GM12878 (cell line): ENCODE measurements at regions not wholly inside any gene's neighbourhood (a gene's known extent, or its start where the extent isn't known, plus 50 kb on each side); places are given as distances from the start of the nearest gene placed in this dataset.
"Not testable (repeated sequence)": the region's sequence is repeated elsewhere in the genome, so short reads cannot be mapped to it uniquely, and the experiment has no call there.

Experiments used
- ATAC-seq: fragments of 200-7000 bp; cut with Tn5 transposase; 3 replicates; pipeline ENCODE4 v1.9.1; 2020; ENCODE audit warnings: mild to moderate bottlenecking, moderate library complexity
- BruUV-seq: library from RNA; stranded (reverse); fragments of 400-500 nt; replicated peaks from 2 replicates; lab custom pipeline; 2021; lab: Mats Ljungman, UMichigan
- CTCF ChIA-PET: fragments of 300-600 bp; sonication (Branson Sonifier 250); formaldehyde crosslinking; extraction: SDS; loops from one replicate; lab custom pipeline; 2021; ENCODE audit warnings: inconsistent platforms; lab: Yijun Ruan, JAX
- POLR2A ChIA-PET: fragments of 350-600 bp; formaldehyde crosslinking; extraction: SDS; loops from one replicate; lab custom pipeline; 2021; ENCODE audit warnings: inconsistent platforms; lab: Charles Lee
- RAD21 ChIA-PET: fragments of 300-600 bp; sonication (Branson Sonifier 250); formaldehyde crosslinking; loops from one replicate; lab custom pipeline; 2023; ENCODE audit warnings: antibody characterized with exemption; ENCODE audit not compliant: unreplicated experiment; lab: Charles Lee
- SMC1A ChIA-PET: fragments of 300-600 bp; sonication (Branson Sonifier 250); formaldehyde crosslinking; loops from one replicate; lab custom pipeline; 2023; ENCODE audit not compliant: unreplicated experiment, uncharacterized antibody; lab: Charles Lee
- DNase-seq: peaks from one replicate; pipeline ENCODE4 v3.0.0-alpha.2; 2011; ENCODE audit warnings: low read depth, low spot score
- FAIRE-seq: peaks from 3 replicates; lab custom pipeline; 2011; peaks lifted over from hg19 to GRCh38; lab: Jason Lieb, UNC
- H2AFZ ChIP-seq: 2 replicates; pipeline ENCODE4 v1.6.0; 2011; ENCODE audit warnings: low read depth, low read length, control low read depth; ENCODE audit not compliant: control insufficient read depth
- H3K27ac ChIP-seq: 2 replicates; pipeline ENCODE4 v1.5.1; 2011; ENCODE audit warnings: control low read depth; ENCODE audit not compliant: control insufficient read depth, insufficient read depth
- H3K27me3 ChIP-seq, 2 experiments: replicated peaks in 1 of 2; 2 replicates each; pipeline versions ENCODE4 v1.6.0 to v1.6.1; 2011; ENCODE audit warnings: low read length in 1 of 2; ENCODE audit not compliant: control insufficient read depth in 2 of 2, insufficient read depth in 2 of 2
- H3K36me3 ChIP-seq, 2 experiments: 2 replicates each; pipeline ENCODE4 v1.5.1; 2011; ENCODE audit warnings: low read length in 1 of 2; ENCODE audit not compliant: control insufficient read depth in 2 of 2, insufficient read depth in 2 of 2
- H3K4me1 ChIP-seq: 2 replicates; pipeline ENCODE4 v1.6.1; 2011; ENCODE audit warnings: mild to moderate bottlenecking, low read length, moderate library complexity, mixed read lengths; ENCODE audit not compliant: control insufficient read depth, insufficient read depth
- H3K4me2 ChIP-seq: 2 replicates; pipeline ENCODE4 v1.6.0; 2011; ENCODE audit warnings: control low read depth; ENCODE audit not compliant: control insufficient read depth, insufficient read depth
- H3K4me3 ChIP-seq: fragments of 200-600 bp; sonication (generic); 2 replicates; pipeline ENCODE4 v1.5.1; 2016
- H3K79me2 ChIP-seq: 2 replicates; pipeline ENCODE4 v1.6.0; 2011; ENCODE audit warnings: low read length; ENCODE audit not compliant: control insufficient read depth, insufficient read depth
- H3K9ac ChIP-seq: 2 replicates; pipeline ENCODE4 v1.8.0; 2011; ENCODE audit warnings: low read length, control low read depth, mixed read lengths; ENCODE audit not compliant: control insufficient read depth, insufficient read depth
- H3K9me3 ChIP-seq: replicated peaks from 3 replicates; pipeline ENCODE4 v1.5.1; 2011; ENCODE audit warnings: mild to moderate bottlenecking, low read length; ENCODE audit not compliant: control insufficient read depth, insufficient read depth
- H4K20me1 ChIP-seq: 2 replicates; pipeline ENCODE4 v1.6.0; 2011; ENCODE audit not compliant: control insufficient read depth, insufficient read depth
- CTCF ChIP-seq, 3 experiments: IDR thresholded peaks in 2 of 3; conservative IDR thresholded peaks in 1 of 3; 2 replicates each; pipeline ENCODE4 v1.5.1; 2011; ENCODE audit warnings: low read depth in 3 of 3, low read length in 3 of 3, mild to moderate bottlenecking in 3 of 3, control low read depth in 2 of 3, moderate library complexity in 2 of 3, inconsistent platforms in 1 of 3, mixed read lengths in 1 of 3; ENCODE audit not compliant: control insufficient read depth in 2 of 3, insufficient read depth in 1 of 3; ENCODE audit errors: extremely low read depth in 1 of 3
- RAD21 ChIP-seq: IDR thresholded peaks from 2 replicates; pipeline ENCODE4 v1.6.1; 2011; ENCODE audit warnings: mild to moderate bottlenecking, low read depth, low read length, moderate library complexity; ENCODE audit not compliant: insufficient read depth
- WGBS: methylation state at CpG from one replicate; pipeline ENCODE4 v1.1.6; 2016; ENCODE audit warnings: low lambda C conversion rate; ENCODE audit not compliant: insufficient replicate concordance, insufficient coverage; ENCODE audit errors: missing lambda C conversion rate; 5-methylcytosine and 5-hydroxymethylcytosine counted together
- in situ Hi-C: fragments of 300-500 bp; cut with MboI; formaldehyde crosslinking; loops from 9 replicates; pipeline ENCODE4 v1.14.3; 2018; ENCODE audit warnings: mixed read lengths
- intact Hi-C: fragments of 100-400 bp; cut with micrococcal nuclease; formaldehyde crosslinking; loops from one replicate; pipeline ENCODE4 v1.14.2; 2022; ENCODE audit not compliant: unreplicated experiment

GRCh38 chr10:42193588-42193987 lies 444.8 kb downstream of the ZNF33B start:
- BruUV-seq, POLR2A ChIA-PET: not testable (repeated sequence)

GRCh38 chr10:42192450-42192849 lies 445.9 kb downstream of the ZNF33B start:
- H3K4me1 ChIP-seq, POLR2A ChIA-PET, FAIRE-seq, H3K4me2 ChIP-seq, DNase-seq, H3K79me2 ChIP-seq, H3K27ac ChIP-seq, ATAC-seq, RAD21 ChIA-PET, H3K27me3 ChIP-seq, H3K4me3 ChIP-seq, CTCF ChIA-PET, SMC1A ChIA-PET, H4K20me1 ChIP-seq, intact Hi-C loops, H2AFZ ChIP-seq, H3K9ac ChIP-seq, H3K36me3 ChIP-seq, BruUV-seq, H3K9me3 ChIP-seq: not testable (repeated sequence)
- in situ Hi-C loops, result loop anchor here (25.0 kb wide), 1 partner anchor 920 kb away; no protein-coding TSS in a partner anchor
- TF ChIP-seq RAD21, result peak; percentile 27; the same call in 1 of the 2 replicates
- peak; percentile 21 to 40 (median 22); a peak in 3 of 6 replicates for TF ChIP-seq CTCF (IDR thresholded peaks at IDR 0.05 in 2 of 3, conservative IDR thresholded peaks at IDR 0.05 in 1 of 3; ENCODE audit: control insufficient read depth in 2 of 3, extremely low read depth in 1 of 3, insufficient read depth in 1 of 3, low read depth in 3 of 3, low read length in 3 of 3)
- WGBS, result 0% methylated on average over 3 of the region's 4 CpGs

More at GRCh38 chr10:42193588-42193987, 444.8 kb downstream of the ZNF33B start:
- WGBS, result 62% methylated on average over 3 of the region's 3 CpGs
- RAD21 ChIA-PET, H3K27ac ChIP-seq, H3K9me3 ChIP-seq, H4K20me1 ChIP-seq, DNase-seq, CTCF ChIA-PET, H3K4me3 ChIP-seq, ATAC-seq, H3K9ac ChIP-seq, H3K79me2 ChIP-seq, H2AFZ ChIP-seq, H3K36me3 ChIP-seq, intact Hi-C loops, FAIRE-seq, H3K4me2 ChIP-seq, H3K27me3 ChIP-seq, H3K4me1 ChIP-seq: not testable (repeated sequence)
- in situ Hi-C loops, result loop anchor here (25.0 kb wide), 1 partner anchor 919 kb away; no protein-coding TSS in a partner anchor
- SMC1A ChIA-PET, result interaction anchor here (0.7 kb wide), 1 partner anchor 19 kb away, joined by 4 read pairs; no protein-coding TSS in a partner anchor

- H3K4me2 ChIP-seq, RAD21 ChIA-PET, ATAC-seq, H3K4me1 ChIP-seq, H4K20me1 ChIP-seq, POLR2A ChIA-PET, BruUV-seq, SMC1A ChIA-PET, H3K4me3 ChIP-seq, DNase-seq, CTCF ChIA-PET, H3K9me3 ChIP-seq, H3K79me2 ChIP-seq, H3K27ac ChIP-seq, H3K9ac ChIP-seq, intact Hi-C loops, H3K27me3 ChIP-seq, H2AFZ ChIP-seq, H3K36me3 ChIP-seq, FAIRE-seq: not testable (repeated sequence)
- in situ Hi-C loops, result loop anchor here (25.0 kb wide), 1 partner anchor 925 kb away; no protein-coding TSS in a partner anchor
- 15% methylated on average over 6 of the region's 6 CpGs for WGBS
Measured at GRCh38 chr10:42187501-42188195, 450.7 kb downstream of the ZNF33B start.
